LoVo (cell line): ENCODE measurements at regions not wholly inside any gene's neighbourhood (a gene's known extent, or its start where the extent isn't known, plus 50 kb on each side); places are given as distances from the start of the nearest gene placed in this dataset.

Experiments used
- DNase-seq: peaks from one replicate; pipeline ENCODE4 v3.0.0-alpha.2; 2016; ENCODE audit warnings: low spot score

DNA sequence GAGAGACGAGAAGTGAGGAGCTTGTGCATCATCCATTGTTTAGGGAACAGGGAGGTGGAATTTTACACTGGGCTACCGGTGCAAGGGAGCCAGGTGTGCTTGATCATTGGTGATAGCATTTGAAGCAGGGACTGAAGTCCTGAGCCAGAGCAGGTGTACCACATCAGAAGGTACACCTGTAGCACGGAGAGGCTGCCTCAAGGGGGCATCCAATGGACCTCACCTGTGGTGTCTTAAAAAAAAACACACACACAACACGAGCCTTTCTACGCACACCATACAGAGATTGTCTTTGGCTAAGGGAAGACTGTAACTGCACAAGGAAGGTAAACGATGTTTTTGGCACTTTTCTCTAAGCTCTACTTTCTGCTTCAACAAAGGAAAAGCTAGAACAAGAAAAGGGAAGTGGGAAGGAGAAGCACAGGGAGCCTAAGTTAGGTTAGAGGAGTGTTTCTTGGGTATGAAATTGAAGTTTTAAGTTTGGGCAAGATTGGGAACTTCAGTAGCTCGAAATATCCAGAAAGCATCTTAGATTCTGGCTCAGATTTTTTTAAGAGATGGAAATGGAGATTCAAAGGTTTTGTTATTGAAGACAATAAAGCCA is 334.3 kb upstream of the FBXO33 start:
- DNase-seq, result no peak

DNA sequence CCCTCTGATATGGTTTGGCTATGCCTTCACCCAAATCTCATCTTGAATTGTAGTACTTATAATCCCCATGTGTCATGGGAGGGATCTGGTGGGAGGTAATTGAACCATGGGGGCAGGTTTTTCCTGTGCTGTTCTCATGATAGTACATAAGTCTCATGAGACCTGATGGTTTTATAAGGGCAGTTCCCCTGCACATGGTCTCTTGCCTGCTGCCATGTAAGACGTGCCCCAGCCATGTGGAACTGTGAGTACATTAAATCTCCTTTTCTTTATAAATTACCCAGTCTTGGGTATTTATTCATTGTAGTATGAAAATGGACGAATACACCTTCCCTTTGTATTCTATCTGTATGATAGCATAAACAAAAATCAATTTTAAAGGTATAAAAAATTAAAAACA is 333.4 kb upstream of the FBXO33 start:
- no peak for DNase-seq

DNA sequence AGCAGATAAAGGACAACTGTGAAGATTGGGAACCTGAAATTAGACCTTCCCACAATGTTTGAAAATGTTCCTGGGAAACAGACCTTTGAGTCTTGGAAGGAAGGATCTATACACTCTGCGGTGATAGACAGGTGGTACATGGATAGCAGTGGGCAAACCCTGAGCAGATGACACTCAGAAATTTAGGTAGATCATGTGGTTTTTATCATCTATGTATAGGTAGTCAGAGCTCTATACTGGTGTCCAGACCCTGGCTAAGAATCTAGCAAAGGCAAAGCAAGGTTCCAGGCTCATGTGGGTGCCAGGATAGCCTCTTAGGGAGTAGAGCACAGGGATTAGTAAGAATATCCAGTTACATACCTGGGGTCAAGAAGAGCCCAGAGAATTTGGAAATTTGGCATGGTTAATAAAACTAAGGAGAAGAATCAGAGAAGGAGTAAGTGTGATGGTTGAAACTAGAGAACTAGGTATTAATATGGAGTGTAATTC is 331.2 kb upstream of the FBXO33 start:
- DNase-seq, result no peak

DNA sequence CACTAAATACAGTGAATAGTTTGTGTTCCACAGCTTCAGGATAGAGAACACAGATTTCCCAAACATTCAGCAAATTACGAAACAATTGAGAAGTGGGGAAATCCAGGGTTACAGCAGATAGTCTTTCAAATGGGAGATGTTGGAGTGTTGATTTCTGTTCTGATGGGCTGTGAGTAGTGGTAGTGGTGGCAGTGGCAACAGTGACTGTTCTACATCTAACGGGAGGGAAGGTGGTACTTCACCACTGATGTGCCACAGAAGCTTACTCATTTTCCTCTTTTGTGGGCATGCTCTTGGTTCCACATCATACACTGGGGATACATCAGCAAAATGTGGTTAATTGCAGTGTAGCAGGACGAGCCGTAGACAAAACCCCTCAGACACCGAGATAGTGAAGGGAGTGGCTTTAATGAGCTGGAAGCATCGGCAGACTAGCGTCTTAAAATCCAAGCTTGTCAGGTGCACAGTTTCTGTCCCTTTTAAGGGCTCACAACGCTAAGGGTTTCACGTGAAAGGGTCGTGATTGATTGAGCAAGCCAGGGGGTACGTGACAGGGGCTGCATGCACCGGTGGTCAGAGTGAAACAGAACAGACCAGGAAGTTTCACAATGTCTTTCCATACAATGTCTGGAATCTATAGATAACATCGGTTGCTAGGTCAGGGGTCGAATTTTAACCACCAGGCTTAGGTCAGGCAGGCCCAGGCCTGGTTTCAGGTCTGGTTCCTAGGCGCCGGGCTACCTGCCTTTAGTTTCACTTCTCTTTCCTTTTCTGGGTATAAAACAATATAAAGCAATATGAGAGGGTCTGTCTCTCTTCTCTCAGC is 330.6 kb upstream of the FBXO33 start:
- DNase-seq, result no peak

DNA sequence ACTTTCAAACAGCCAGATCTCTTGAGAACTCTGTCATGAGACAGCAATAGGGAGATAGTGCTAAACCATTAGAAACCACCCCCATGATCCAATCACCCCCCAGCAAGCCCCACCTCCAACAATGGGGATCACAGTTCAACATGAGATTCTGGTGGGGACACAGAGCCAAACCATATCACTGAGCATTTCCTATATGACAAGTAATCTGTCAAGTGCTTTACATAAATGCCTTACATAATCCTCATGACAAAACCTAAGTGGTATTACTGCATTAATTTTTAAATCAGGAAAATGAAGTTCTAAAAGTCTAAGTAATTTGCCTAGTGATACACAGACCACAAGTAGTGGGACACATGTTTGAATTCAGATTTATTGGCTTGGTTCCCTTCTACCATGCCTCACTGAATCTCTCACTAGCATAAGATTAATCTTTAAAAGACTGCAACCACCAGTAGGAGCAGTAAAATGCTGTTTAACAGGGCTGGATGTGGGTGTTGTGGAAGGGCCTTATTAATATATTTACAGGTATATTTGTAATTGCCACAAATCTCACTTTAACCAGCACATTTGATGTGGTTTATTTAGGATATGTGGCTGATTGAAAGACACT is 323.1 kb upstream of the FBXO33 start:
- DNase-seq, result no peak

DNA sequence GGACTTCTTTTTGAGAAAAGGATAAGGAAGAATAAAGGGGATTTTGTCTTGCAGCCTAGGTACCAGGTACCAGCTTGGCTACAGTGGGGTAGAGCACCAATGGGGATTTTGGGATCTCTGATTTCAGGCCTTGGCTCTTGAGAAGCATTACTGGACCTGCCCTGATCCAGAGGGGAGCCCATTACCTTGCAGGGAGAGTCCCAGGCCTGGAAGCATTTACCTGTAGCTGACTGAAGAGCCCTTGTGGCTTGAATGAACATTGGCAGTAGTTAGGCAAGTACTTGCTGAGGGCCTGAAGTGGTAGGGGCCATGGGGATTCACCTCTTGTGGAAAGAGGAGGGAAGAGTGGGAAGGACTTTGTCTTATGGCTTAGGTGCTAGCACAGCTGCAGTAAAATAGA is 308.2 kb upstream of the FBXO33 start:
- DNase-seq, result no peak

DNA sequence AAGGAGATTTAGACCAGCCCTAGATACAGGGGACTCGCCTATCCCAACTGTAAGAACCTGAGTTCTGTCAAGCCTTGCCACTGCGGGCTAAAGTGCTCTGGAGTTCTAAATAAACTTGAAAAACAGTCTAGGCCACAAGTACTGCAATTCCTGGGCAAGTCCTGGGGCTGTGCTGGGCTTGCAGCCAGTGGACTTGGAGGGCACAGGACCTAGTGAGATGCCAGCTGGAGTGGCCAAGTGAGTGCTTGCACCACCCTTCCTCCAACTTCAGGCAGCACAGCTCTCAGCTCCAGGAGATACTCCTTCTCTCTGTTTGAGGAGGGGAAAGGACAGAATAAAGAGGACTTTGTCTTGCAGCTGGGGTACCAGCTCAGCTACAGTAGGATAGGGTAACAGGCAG is 307.6 kb upstream of the FBXO33 start:
- DNase-seq, result no peak

DNA sequence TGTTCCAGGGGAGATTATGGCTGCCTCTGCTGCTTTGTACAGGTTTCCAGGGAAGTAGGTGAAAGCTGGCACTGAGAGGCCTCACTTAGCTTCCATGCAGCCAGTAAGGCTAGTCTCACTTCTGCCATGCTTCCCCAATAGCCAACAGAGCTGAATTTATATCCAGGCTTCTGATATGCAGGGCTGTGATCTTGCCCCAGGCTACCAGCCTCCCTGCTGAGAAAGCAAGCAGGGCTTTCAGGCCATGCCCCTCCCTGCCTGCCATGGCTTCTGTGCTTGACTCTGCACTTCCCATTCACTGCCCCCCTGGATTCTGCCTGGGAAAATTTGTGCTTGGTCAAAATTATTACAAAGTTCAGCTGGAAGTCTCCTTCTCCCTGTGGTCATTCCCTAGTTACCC is 302.1 kb upstream of the FBXO33 start:
- DNase-seq, result no peak

DNA sequence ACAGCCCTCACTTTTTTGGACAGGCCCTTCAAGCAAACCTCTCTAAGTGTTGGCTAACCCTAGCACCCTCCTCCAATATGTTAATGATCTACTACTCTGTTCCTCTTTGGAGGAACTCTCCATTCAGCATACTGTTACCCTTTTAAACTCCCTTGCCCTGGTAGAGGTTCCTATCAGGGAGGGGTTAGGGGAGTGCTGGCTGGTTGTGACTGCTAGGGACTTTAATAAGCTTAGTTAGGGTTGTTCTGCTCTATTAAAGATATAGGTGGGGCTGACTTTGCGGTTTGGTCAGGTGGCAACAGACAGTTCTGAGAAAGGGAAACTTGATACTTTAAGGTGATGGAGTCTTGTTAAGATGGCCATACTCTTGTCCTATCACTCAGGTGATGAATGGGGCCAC is 301.5 kb upstream of the FBXO33 start:
- DNase-seq, result no peak

DNA sequence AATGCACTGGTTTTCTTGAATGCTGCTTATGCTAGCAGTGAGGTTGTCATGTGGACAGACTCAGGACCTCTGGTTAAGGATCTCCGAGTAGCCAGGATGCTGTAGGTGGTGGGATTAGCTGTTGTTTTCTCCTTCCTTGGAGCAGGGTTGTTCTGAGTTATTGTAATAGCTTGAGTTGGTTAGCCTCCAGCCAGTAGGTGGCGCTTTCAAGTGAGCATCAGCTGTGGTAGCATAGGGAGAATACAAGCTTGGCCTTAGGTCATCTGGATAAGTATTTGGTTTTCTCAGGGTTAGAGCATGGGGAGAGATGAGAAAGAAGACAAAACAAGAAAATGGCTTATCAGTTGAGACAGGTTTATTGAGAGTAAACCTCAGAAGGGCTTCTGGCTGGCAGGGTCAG is 299.7 kb upstream of the FBXO33 start:
- no peak for DNase-seq

DNA sequence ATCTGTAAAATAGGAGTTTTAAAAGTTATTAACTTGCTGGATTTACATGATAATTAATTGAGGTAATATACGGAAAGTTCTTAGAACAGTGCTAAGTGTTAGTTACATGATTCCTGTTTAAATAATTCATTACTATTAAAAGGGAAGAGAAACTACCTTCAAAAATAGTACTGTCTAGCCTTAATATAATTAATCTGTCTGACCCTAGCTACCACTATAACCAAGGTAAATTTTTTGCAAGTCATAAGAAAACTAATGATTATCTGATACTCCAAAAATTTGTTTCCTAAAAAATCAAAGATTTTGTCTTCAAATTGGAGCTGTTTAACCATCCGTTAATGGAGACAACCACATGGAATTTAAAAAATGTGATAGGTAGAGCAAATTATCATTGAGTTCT is 294.3 kb upstream of the FBXO33 start:
- DNase-seq, result no peak

DNA sequence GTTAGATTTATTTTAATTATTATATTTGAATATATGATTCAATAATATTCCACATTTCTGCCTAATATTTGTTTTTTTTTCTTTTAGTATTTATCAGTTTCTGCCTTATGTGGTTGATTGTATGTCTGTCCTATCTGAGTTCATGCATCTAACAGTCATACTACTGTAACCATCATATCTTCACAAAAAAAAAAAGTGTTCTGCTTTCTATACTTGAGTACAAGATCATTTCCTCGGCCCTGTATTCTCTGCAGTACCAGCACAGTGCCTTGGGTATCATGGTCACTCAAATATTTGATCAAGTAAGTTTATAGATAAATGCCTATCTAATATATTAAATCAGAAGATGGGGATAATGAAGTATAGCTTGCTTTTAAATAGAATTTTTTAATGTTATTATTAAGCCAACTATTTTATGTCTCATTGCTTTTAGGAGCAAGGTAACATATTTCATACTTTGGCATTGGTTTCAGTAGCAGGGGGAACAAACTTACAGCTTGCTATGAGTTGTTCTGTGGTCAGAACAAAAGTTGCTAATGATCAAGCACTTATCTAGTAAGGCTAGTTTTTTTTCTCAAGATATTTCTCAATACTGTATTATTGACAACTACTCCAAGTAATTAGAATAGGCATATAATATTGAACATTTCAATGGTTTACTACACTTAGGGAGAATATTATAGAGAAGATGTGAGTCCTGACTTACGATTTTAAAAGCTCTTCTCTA is 290.5 kb upstream of the FBXO33 start:
- no peak for DNase-seq

DNA sequence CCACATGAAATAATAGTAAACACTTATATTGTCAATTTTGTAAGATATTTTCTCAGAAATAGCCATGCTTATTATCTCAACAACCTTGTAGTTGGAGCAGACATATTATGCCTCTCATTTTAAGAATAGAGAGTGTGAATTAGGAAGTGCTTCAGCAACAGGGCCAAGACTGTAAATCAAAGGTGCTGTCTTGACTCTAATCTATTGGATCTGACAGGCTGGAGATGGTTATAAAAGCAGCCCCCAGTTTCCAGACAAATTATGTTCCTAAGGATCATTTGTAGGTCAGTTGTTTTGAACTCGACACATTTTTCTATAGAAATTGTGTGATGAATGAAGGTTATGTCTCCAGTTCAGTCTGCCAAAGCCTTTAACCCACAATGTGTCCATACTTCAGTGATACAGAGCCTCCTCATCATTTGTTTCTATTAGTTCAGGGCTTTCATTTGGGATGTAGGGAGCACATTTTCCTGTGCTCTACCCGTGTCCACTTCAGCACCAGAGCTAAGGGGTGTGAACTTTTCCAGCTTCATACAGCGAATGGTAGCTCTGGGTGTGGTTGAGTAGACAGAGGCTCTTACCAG is 284.8 kb upstream of the FBXO33 start:
- no peak for DNase-seq

DNA sequence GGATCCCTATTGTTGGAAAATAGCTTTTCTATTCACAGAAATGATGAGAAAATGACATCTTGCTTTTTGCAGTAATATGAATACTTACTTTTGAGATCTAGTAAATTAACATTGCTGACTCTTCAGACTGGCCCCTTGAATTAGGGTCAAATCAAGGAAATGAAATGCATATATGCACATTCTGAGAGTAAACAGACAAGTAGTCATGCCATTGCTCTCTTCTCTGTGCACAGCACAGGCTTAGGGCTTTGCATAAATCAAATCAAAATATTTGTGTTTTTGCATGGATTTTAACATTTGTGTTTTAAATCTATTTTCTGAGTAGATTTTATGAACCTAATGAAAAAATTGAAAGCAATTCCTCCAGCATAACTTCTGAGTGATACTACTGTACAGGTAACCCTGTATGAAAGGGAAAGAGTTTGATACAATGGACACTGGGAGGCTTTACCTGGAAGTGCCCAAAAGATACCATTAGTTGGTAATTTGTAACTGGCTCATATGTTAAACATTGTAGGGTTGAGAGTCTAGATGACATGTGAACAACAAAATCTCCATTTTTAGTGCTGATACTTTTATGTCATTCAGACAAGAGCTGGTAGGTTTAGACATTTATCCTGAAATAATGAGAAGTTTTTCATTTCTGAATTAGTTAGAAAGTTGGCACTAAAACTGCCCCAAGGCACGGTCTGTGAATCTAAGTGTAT is 280.2 kb upstream of the FBXO33 start:
- DNase-seq, result no peak

DNA sequence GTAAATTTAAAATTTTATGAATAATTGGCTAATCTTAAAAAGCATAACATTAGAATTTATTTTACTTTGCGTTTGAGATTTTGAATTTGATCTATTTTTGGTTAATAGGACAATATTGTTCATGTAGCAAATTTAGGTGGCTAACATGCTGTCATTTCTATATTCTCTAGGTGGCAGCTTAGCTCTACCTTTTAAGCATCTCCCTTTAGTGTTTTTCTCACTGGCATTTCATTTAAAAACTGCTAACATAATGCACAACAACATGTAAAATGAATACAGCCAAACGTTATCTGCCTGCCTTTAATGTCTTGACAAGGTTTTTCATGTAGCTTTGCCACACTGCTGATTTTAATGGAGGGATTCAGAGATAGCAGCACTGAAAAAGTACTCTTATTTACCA is 272.4 kb upstream of the FBXO33 start:
- DNase-seq, result no peak

DNA sequence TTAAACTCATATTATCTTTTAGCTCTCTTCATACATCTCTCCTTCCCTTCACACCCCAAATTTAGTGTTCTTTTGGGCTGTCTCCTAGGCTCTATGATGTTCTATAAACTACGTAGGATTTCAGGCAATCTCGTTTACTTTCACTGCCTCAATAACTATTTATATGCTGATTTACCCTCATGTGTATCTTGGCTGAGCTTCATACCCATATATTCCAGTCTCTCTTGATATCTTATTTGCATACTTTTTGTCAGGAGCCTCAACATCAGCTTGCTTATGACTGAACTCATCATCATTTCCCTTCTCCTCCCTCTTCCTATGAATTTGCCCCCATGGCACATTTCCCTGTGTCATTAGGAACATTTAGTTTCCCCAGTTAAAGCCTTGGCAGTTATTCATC is 262.1 kb upstream of the FBXO33 start:
- DNase-seq, result no peak

DNA sequence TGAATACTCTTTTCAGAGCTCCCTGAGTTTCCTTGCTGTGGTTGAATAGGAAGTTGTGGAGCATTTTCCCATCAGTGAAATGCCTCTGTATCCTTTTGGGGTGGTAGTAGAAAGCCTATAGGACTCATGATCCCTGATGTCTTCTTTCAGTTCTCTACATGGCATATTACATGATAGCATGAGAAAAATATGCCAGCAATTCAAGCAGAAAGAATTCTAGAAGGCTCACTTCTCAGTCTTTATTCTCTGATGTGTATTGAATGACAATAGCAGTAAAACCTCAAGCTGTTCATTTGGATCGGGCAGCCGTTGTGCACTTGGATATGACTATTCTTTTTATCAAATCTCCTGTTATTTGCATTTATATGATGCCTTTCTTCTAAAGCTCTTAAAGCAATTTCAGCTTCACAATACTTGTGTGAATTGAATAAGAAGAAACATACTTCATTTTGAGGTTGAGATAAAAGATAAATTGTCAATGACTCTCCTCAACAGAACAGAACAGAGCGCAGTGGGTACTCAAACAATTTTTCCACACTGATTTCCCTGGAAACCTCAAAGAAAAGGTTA is 251.5 kb upstream of the FBXO33 start:
- DNase-seq, result no peak

DNA sequence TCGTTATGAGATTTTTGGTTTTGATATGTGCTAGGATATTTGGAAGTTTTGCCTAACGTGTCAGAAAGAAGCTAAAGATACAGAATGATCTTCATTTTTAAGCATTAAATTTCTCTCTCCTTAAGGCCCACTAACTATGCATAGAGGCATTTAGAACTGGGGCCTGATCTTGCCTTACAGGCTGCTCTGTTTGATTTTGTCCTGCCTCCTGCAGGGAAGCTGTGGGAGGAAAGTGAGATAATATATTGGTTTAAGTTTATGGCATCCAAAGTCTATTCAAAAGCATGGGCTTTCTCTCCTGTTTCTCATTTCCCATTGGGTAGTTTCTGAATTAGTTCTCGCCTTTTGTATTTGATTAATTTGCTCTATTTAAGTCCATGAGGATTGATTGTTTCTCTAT is 250.3 kb upstream of the FBXO33 start:
- no peak for DNase-seq

DNA sequence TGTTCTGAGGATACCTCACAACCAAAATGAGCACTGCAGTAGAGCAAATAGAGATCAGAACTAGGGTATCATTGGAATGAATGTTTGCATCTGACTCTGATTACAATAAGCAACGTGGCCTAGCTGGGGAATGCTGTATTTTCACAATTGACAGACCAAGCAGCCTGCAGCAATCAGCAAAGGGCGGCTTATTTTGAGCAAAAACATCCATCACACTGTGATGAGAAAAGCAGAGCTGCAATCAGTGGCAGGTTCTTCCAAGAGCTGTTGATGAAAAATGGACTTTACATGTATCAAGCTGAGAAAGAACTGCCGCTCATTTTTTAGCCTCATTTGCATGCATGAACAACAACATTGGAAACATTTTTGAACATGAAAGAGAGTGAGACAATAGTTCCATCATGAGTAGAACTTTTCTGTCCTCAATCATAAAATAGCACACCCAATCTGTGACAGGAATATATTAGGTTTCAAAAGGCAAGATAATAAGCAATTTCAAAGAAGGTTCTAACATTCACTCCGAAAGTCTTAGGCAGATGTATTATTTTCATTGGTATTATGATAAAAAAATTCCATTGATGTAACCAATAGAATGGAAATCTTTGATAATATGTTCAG is 249.7 kb upstream of the FBXO33 start:
- no peak for DNase-seq

DNA sequence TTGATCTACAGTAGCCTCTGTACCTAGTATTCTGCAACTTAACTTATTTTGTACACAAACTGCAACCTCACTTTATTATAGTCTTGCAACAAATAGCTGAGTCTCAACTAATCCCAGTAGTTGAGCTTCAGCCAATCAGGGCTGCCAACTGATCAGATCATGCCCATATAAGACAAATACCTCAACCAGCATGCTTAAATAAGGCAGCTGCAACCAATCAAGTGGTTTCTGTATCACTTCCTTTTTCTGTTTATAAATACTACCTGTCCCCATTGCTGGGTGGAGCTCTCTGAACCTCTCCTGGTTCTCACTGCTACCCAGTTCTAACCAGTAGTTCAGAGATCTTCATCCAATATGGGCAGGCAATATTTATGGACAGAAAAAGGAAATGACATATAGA is 248.5 kb upstream of the FBXO33 start:
- no peak for DNase-seq

DNA sequence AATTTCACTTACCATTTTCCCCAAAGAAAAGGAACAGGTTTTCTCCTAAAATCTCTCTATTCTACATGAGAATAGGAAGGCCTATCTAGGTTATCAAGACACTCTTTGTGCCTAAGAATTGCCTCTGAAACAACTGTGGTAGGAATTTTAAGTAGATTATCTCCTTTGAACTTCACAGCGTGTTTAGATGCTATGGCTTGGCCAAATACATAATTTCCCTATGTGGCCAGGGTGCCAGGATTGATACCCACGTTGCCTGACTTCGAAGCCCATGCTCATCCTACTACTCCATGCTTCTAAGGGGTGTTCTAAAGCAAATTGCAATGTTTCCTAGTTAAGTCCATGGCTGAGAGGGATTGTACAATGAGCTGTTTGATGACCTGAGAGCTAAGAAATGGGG is 241.5 kb upstream of the FBXO33 start:
- no peak for DNase-seq
